ENCODE measurements at regions not wholly inside any gene's neighbourhood (a gene's known extent, or its start where the extent isn't known, plus 50 kb on each side); places are given as distances from the start of the nearest gene placed in this dataset.
"Not testable (repeated sequence)": the region's sequence is repeated elsewhere in the genome, so short reads cannot be mapped to it uniquely, and the experiment has no call there.

DNA sequence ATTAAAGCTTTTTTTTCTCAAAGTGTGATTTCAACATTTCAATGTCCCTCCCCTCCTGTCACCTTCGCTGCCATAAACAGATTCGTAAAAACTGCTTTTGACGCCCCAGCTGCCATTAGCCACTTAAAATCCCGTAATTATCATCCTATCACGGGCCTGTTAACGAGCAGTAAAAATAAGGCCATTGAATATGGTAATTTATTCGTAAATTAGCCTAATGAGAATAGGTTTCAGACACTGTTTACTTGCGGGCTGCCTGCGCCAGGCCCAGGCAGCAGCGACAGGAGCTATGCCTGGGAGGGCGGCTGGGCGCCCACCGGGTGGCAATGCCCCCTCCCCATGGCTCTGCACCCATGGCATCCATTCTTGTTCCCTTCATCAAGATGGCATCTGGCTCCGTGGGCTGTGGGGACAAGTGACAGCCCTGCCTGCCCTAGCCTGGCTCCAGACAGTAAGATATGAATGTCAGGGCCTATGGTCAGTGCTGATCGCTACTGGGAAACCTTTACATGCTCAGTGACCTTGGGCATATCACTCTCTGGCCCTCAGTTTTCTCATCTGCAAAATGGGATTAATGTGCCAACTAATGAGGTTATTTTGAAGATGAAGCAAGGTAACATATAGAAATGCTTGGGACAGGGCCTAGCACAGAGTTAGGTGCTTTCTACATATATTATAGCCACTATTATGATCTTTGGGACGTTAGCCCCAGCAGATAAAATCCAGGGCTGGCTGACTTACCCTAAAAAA is 500.8 kb downstream of the MN1 start:
- DNase-seq = no peak

DNA sequence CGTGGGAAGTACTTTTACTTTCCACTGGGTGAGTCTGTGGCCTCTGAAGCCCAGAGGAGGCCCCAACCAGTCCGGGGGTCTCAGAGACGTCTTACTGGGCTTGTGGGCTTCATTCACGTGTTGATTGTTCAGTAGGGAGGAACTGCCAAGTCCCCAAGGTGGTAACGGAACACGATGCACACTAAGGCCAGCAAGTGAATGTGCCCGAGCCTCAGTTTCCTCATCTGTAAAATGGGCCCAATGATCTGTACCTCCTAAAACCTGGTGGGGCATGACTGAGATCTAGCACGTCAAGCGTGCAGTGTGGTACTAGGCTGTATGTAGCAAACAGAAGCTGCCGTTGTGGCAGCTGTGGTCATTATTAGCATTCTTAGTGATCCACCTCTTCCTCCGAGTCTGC is 499.1 kb downstream of the MN1 start:
- DNase-seq = no peak

DNA sequence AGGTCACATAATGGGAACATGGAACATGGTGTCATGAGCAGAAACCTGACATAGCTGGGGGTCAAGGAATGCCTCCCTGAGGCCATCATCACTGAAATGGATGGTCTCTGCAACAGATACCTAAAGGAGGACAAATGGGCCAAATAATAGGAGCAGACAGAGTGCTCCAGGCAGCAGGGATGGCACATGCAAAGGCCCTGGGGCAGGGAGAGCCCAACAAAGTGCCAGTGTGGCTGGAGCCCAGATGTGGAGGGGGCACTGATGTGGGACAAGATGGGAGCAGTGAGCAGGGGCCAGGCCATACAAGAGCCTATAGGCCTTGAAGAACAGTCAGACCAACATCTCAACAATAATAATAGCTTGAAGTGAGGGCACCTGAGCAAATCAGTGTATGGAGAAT is 497.8 kb downstream of the MN1 start:
- no peak for DNase-seq

DNA sequence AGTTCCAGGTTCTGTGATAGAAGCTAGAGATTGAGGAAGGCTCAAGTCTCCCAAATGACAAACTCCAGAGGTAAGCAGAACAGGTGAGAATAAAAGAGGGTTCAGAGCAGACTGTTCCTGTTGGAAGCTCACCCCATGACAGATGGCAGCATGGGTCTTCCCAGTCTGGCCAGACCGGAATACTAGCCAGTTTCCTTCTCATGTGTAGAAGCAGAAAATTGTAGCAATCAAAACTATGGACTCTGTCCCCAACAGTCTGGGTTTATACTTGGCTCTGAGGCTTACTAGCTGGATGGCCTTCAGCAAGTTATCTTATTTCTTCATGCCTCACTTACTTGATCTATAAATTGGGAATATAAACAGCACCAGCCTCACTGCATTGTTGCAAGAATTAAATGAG is 494.8 kb downstream of the MN1 start:
- DNase-seq = no peak

DNA sequence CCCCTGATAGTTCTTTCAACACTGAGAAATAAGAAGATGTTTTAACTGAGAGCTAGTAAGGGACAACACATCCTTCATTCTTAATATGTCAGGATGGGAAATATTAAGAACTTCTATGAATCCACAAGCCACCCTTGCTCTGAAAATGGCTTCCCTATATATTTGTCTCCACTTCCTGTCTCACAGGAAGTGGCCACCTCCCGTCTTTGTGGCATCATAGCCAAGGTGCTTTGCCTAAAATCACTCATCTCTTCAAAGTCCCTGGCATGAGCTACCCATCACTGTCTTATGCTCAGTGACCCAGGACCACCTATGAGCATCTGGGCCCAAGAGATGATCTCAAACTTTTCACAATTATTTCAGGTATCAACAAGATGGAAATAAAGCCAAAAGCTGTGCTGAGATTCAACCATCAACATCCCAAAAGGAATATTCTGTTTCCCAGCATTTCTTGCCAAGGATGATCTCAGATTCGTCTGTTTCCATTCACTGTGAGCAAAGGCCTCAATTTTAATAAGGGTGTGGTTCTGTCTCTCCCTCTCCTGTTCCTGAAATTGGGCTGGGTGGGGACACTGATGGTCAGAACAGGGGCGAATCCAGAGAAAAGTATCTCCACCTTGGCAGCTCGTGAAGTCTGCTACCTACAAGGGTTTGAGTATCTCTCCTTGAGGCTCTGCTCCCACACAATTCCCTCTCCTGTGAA is 493.9 kb downstream of the MN1 start:
- DNase-seq = no peak

DNA sequence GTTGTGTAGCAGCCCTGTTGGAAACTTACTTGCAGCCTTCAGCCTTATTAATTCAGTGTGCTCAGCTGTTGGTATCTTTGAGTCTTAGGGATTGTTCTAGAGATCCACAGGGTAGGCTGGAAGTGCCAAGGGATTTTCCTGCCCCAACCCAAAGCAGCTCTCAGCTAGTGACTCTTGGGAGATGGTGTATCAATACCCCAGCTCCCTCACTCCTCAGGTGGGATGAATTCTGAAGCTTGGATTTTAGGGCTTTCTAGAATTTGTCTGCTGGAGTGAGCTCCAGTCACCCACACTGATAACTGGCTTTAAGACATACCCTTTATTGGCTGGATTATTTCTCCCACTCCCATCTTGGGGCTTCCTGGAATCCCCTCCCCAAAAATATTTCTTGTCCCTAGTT is 493.0 kb downstream of the MN1 start:
- no peak for DNase-seq

DNA sequence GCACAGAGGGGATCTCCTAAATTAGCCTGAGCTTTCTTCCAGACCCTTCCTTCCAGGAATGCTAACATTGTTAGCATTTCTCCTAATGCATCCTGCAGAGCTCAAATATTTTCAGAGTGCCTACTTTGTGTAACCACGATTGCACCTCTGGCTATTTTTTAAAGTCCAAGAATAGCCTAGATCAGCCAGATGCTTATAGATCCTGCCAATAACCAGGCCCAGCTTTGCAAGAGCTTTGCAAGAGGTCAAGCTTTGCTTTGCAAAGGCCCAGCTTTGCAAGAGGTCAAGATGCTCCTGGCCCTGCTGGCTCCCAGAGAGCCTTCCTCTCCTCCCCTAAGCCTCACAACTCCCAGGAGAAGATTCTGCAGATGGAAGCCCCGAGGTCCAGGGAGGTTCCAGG is 491.9 kb downstream of the MN1 start:
- DNase-seq = no peak

DNA sequence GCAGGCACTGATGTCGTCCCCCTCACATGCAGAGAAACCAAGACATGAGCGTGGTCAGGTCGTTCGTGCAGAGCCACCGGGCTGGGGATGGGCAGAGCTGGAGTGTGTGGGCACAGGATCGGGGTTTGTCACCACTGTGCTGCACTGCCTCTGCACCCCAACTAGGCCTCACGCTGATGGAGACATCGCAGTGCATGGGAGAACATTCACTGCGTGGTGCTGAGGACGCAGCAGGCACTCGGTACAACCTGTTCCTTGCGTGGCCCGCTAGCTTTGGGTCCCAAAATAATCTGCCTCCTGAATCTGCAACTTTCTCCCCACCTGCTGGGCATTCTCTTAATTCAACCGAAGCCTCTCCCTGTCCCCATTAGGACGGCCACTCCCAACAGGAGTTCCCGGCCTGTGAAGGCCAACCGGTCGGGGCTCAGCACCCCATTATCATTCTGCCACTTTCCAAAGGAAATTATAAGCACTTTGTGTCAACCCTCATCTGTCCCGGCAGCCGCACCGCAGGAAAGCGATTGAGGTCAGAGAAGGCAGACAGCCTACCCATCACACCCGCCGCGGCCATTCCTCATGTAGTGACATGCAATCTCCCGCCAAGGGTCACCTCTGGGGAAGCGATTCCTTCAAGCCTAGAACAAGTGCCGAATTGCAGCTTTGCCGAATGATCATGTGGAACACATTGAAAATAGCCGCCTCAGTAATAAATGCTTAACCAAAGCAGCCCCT is 490.4 kb downstream of the MN1 start:
- no peak for DNase-seq

DNA sequence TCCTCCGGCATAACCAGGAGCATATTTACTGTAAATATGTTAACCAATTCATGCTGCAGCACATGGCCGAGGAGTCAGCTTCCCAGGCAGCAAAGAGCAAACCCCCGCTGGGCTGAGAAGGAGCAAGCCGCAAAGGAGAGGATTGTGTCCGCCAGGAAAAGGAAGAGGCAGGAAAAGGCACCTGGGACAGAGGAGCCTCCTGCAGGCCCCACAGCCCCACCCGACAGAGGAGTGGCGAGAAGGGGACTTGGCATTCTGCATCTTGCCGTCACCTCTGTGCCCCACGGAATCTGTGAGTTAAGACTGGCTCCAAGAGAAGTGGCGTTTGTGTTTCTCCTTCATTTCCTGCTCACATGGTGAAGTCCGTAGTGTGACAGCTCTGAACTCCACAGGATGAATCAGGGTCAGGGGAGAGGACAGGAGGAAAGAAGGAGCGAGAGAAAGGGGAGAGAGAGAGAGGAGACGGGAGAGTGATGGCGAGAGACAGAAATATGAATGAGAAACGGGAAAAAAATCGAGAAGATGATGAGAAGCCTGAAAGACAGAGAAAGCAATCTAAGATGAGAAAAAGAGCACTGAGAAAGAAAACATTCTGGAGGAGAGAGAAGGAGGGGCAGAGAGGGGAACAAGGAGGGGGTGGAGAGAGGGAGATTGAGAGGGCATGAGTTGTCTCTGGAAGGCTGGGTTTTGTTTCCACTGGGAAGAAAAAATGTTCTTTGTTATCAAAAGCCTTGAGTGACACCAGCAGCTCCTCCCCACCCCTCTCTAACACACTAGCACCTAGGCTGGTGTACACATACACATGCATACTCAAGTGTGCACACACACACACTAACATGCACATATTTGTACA is 489.6 kb downstream of the MN1 start:
- DNase-seq = no peak

DNA sequence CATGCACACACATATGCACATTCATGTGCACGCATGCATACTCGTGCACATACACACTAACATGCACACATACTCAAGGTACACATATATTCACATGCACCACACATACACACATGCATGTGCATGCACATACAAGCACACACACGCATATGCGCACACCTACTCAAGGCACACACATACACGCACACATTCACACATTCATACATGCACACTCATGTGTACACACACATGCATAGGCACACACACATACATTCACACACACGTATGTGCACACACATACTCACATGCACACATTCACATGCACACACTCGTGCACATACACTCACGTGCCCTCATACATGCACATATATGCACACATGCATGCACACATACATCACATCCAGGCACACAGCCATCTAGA is 489.0 kb downstream of the MN1 start:
- DNase-seq = no peak

DNA sequence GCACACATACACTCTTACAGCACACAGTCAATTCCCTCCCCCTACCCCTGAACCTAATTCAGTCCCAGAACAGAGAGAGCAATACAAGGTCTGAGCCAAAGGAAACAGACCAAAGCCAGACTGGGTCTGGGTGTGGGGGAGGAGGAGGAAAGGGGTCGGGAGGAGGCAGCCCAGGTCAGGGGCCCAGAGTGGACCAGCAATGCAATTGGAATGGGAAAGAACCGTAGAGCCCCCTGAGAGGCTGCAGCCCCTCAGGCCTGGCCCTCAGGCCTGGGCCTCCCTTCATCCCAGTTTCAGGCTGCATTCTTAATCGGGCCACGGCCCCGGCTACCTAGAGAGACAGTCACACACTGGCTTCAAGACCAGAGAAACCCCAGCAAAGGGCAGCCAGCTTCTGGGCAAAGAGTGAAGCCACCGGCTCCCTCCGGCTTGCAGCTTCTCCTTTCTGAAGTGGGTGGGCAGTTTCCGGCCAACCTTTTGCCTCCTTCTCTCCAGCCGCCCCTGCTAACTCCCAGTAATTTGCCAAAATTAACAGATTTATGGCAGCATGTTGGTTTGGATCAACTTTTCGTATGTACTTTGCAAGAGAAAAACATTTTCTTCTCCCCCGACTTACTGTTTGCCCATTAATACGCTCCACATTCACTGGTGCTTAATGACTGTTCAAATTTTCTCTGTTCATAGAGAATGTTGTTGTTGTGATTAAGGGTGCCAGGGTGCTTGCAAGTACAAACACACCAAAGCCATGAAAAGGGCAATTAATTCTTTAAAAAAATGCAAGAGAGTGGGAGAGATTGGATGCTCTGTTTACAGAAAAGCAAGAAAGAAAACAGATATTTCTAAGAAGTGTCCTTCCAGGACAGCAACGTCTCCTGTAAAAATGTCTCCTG is 488.3 kb downstream of the MN1 start:
- no peak for DNase-seq

DNA sequence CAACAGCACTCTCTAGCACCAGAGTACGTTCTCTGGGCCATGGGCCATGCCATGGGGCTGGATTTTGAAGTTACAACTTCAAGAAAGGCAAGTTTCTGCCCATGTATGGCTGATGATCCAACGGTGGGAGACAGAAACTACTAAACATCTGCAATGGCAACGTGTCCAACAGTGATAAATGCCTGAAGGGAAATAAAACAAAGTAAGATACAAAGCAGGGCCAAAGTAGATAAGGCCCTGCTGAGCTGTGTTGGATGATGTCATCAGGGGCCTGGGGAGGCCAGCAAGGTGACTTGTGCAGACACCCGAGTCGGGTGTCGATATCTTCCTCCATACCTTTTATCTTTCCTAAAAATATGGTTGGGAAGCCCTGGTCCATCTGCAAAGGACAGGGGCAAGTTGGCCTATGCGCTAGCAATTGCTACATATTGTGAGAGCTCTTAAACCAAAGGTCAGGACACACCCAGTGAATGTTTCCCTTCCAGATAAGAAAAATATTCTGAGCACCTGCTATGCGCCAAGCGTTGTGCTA is 487.2 kb downstream of the MN1 start:
- no peak for DNase-seq

DNA sequence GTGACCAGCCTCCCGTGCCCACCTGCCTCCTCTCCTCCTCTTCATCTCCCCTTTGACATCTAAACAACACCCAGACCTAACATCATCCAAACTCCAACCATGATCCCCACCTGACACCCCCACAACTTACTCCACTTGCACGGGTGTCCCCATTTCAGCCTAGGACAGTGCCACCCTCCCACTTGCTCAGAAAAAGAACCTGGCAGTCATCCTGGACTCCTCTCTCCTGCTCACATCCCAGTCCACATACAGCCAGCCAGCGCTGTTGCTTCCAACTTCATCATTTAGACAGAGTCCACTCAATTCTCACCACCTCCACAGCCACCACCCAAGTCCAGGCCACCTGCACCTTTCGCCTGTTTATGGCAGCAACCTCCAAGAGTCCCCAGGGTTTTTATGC is 485.7 kb downstream of the MN1 start:
- DNase-seq = no peak

DNA sequence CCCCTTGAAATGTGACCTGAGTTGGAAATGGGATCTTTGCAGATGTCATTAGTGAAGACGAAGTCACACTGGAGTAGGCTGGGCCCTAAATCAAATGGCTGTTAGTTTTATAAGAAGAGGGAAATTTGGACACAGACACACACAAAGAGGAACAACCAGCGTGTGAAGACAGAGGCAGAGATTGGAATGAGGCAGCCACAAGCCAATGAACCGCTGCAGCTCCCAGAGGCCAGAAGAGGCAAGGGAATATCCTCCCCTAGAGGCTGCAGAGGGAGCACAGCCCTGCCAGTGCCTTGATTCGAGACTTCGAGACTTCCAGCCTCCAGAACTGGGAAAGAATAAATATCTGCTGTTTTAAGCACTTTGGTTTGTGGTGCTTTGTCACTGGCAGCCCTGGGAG is 484.5 kb downstream of the MN1 start:
- no peak for DNase-seq

DNA sequence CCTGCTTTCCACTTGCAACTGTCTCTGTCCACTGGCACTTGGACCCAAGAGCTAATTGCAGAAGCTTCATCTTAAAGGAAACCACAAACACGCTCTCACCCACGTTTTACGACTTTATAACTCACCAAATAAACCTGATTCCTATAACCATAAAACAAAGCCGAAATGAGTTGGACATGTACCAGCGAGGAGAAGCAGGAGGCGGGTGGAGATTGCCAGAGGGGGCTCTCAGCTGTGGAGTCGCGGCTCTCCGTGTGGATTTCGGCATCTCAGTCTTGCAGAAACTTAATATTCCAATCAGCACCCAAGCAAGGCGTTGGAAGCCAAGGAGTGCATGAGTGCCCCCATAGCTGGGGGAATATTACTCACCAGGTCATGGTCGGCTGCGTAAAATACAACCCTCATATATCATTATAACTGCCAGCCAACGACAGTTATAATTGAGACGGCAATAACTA is 483.6 kb downstream of the MN1 start:
- DNase-seq = no peak

DNA sequence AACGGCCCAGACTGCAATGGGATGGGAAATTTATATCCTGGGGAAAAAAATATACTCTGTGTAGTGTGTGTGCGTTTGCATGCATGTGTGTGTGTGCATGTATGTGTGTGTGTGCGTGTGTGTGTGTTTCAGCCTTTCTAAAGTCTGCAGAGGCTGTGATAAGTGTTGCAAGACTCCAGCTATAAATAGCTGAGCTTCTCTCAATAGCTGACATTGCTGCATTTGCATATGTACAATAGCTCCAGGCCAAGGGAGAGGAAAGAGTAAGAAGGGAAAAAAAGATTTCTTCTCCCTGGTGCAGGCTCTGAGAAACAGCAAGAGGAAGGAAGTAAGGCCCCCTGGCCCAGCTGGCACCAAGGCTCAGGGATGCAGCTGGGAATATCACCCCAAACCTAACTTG is 483.0 kb downstream of the MN1 start:
- DNase-seq = no peak

DNA sequence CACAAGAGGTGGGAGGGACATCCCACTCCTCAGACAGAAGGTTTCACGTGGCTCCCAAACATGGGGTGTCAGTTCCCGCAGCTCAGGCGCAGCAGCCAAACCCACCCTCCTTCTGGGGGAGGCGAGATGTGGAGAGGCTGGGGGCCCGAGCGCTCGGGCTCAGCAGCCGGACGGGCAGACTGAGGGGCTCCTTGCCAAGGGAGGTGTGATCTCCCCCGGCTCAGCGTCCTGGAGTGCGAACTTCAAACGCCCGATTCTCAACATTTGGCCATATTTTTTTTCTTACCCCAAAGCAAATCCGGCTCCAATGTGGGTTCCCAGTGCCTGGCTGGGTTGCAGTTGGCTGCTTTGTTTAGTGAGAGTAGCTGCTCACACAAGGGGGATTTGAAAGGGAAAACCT is 477.9 kb downstream of the MN1 start:
- DNase-seq = no peak

DNA sequence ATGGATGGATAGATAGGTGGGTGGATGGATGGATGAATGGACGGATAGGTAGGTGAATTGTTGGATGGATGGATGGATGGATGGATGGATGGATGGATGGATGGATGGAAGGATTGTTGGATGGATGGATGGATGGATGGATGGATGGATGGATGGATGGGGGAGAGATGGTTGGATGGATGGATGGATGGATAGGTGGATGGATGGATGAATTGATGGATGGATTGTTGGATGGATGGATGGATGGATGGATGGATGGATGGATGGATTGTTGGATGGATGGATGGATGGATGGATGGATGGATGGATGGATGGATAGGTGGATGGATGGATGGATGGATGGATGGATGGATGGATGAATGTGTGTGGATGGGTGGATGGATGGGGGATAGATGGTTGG is 476.6 kb downstream of the MN1 start:
- DNase-seq = not testable (repeated sequence)

DNA sequence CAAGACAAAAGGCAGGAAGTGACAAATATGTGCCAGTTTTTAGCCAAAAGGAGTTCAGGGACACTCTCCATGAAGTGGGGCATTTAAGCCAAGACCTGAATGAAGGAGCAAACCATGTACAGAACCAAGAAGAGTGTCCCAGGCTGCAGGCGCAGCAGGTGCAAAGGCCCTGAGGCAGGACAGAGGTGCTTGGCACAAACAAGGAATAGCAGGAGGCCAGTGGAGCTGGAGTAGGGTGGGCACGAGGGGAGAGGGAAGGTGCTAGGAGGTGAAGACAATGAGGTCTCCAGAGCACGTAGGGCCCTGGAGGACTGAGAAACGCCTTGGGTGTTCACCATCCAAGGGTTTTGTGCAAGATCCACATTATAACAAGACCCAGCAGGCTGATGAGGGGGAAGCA is 474.1 kb downstream of the MN1 start:
- no peak for DNase-seq

DNA sequence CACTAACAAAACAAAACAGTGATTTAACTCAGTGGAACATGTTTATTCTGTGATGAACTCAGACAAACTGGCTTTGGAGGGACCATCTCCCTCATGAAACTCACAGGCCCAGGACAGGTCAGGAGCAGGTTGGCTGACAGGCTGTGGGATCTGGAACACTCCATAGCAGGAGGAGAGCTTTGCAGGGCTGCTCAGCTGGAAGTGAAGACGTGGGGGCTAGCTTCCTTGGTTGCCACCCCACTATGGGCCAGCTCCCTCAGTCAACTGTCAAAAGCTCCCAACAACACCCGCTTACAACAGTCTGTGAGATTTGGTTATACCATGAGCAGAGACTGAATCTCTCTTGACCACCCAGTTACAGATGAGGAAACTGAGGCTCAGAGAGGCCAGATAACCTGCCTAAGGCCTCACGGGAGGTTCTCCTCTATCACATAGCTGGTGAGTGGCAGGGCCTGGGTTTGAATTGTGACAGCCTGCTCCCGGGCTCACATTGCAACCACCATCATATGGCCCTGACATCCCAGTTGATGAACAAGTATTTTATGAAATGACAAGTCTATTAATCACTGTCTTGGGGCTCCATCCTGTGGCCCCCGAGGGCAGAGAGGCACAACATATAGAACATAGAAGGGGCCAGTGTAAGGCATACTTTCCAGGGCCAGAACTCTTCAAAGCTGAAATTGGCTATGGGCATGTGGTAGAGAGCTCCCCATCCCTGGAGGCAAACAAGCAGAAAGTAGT is 473.4 kb downstream of the MN1 start:
- DNase-seq = no peak

Measured in activated CD4-positive, alpha-beta T cell treated with anti-CD3 and anti-CD28 coated beads for 48 hours (primary cell).